Anterior cingulate cortex (tissue), 58 donors: ENCODE measurements at regions not wholly inside any gene's neighbourhood (a gene's known extent, or its start where the extent isn't known, plus 50 kb on each side); places are given as distances from the start of the nearest gene placed in this dataset.

Experiments
- DNase-seq, 58 donors: peaks; one replicate each; lab custom pipeline; 2025; lab: John Stamatoyannopoulos, UW

DNA sequence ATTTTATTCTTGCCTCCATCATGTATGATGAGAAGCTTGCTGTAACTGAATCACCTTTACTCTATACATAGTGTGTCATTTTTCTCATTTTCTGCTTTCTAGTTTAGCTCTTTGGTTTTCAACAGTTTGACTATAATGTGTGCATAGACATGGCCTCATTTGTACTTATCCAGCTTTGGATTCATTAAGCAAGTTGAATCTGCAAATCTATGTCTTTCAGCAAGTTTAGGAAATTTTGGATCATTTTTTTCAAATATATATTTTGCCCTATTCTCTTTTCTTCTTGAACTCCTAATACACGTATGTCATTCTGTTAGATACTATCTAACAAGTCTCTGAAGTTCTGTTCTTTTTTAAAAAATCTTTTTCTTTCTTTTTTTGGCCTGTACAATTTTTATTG is 57.8 kb downstream of the PRLHR start:
- no peak for DNase-seq

DNA sequence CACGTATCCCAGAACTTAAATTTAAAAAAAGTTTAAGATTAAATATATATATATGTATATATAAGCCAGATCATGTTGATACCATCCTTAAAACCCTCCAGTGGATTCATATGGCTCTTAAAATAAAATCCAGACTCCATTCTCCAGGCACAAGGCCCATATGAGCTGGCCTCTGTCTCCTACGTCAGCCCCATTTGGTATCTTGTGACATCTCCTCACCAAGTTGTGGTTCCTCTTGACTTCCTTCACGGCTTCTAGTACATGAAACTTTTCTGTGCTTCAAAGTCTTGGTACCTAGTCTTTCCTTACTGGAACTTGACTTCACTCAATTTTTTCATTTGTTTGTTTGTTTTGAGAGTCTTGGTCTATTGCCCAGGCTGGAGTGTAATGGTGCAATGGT is 61.3 kb downstream of the PRLHR start:
- no peak for DNase-seq

DNA sequence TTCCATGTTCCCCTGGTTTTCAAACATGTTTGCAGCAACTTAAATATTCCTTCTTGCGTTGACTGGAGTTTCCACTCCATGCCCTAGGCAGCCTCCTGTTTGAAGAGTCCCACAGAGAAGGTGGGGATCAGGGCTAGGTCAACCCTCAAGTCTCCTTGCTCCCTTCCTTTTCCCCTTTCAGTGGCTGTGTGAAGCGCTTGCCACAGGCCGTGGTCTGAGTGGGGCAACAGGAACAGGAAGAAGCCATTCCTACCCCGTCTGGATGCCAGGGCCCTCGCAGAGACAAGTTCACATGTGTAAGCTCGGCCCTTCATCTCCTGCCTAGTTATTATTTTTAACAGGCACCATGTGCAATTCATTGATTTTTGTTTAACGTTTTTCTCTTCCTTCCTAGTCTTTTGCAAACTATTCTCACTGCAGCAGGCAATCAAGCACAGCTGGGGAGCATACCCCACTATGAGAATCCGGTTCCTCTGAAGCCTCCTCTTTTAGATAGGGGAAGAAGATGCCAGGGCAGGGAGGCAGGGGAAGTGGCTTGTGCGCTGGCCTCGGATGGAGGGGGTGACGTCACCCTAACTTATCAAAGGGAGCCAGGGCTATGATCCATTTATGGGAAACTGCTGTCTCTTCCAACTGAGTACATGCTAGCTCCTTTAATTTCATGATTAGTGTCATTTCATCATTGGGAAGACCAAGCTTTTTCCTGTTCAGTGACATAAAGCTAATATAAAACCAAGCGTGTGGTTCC is 64.2 kb downstream of the PRLHR start:
- DNase-seq: peak in 1 of 58 donors; percentile 9

DNA sequence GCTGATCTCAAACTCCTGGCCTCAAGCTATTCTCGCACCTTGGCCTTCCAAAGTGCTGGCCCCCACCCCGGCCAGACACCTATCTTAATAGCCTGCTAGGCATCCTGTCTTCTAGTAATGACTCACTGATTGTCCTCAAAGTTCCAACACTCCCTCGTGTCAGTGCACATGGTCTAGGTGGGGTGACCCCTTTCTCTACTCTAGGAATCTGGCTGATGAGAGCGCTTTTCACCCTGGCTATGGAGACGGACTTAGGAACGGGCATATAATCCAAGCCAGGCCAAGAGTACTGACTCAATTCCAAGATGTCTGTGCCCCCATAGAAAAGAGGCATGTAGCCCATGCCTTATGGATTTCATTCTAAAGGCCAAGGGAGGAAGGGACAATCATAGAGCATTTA is 67.0 kb downstream of the PRLHR start:
- DNase-seq: no peak

DNA sequence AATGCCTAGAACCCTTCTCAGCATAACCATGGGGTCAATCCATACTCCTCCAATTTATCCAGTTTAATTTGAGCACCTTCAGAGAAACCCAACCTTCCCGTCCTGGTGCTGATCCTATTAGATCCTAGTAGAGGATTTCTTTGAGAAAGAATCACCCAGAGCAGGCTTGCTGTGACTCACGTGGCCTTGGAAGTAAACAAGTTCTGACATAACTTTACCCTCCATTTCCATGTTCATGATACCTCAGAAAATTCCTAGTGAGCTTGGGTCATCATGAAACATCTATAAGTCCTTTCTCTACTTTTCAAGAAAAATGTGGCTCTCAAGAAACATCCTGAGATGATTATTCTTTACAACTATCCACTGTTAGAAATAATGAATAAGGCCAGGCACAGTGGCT is 71.7 kb downstream of the PRLHR start:
- DNase-seq: no peak

DNA sequence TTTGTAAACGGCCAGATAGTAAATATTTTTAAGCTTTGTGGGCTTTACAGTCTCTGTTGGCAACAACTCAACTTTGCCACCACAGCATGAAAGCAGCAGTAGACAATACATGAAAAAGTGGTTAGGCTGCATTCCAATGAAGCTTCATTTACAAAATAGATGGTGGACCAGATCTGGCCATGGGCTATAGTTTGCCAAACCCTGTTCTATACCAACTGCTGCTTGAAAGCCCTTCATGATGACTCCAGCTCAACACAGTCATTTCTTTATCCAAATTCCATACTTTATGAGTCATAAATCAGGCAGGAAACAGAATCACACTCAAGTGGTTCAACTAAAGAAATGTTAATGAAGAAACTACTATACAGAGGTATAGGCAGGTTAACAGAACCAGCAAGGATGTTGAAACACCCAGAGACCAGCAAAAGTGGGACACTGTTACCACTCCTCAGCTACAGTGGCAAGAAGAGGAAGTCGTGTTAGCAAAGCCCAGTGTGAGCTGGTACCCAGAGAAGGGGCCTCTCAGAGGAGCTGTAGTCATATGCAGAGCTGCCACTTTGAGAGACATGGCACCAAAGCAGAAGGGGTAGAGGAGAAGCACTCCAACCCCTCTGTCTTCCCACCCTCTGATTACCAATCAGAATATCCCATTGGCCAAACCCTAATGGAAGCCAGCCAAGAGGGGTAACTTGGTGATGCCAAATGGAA is 72.5 kb downstream of the PRLHR start:
- no peak for DNase-seq

DNA sequence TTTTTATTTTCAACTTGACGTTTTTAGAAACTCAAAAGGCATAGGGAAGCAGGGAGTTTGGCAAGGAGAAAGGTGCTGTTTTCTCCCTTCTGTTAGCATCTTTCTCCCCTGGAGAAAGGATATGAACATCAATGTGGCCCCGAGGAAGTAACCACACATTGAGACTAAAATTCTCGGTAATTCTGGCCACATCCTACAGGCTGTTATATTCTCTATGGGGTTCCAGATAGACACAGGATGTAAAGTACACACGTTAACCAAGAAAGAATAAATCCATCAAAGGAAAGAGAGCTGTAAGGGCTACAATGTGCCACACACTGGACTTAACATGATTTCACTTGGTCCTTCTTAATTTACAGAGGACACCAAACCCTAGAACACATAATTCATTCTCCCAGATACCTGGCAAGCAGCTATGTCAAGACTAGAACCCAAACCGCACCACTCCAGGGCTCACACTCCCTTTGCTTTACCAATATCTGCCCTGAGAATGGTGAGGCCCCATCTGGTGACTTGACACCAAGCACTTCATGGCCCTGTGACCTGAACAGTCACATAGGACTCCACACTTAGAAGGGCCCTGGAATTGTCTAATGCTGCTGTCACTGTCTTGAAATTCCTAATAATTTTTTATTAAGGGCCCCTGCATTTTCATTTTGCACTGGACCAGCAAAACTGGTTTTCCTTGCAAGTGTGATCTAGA is 73.9 kb downstream of the PRLHR start:
- no peak for DNase-seq

DNA sequence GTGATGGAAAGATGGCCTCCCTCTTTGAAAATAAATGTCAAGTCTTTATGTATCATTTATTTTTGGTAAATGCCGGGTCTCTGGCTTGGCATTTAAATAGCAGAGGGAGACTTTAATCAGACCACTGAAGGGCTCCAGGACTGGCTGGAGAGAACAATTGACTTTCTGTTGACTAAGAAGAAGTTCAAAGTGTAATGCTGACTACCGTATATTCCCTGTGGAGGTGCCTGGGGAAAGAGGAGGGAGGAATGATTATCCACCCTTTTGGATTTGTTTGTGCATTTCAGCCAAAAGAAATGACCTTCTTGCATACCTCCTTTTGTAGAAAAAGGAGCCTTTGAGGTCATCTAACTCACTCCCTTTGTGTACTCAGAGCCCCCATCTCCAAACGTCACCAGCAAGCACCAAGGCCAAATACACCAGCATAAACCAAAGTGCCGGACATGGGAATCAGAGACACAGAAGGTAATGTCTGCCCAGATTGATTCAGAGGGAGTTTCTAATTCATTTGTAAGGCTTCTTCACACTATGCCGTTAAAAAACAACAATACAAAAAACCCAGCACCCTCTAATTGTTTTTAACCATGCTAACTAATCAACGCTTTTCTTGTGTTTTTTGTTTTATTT is 75.2 kb downstream of the PRLHR start:
- DNase-seq: no peak

DNA sequence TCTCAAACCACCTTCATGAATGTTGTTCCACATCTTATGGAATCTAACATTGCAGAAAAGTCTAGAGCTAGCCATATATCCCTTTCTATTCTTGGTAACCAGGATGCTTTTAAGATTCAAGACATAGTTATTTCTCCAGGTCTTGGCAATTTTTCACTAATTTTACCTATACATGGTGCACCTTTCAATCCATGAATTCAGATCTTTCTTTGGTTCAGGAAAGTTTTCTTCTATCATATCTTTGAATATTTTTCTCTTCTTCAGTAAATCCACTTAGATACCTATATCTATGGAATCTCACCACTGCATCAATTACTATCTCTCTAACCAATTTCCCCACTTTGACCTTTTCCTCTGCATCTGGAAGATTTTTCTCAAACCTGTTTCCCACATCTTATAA is 77.4 kb downstream of the PRLHR start:
- no peak for DNase-seq

DNA sequence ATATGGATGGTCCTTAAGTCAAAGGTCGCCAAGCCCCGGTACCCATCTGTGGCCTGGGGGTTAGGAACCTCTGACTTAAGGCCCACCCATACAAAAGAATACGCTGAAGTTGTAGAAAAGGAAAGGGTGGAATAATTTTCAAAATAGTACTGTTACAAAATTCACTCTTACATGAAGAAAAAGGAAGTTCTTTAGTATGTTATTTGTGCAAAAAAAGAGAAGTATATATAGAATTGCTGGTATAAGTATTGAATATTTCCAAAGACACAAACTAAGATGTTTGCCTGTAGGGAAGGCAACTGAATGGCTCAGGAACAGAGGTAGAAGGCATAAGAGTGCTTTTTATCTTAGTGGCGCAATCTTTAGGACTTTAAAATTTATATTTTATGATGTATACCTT is 78.7 kb downstream of the PRLHR start:
- no peak for DNase-seq

DNA sequence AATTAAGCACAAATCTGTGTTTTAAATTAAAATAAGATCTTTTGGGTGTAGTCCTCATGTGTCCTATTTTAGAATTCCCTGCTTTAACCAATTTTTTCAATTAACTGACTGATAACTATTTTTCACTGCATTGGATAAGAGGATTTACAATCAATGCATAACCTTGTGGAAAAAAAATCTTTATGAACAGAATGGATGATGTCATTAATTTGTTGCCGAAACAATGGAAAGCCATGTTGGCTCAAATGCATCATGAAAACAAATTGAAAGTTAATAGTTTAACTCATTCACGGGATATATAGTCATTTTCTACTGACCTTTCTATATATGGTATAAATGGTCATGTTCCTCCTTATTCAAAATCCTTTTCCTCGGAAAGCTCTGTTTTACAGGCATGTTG is 82.3 kb downstream of the PRLHR start:
- DNase-seq: no peak

DNA sequence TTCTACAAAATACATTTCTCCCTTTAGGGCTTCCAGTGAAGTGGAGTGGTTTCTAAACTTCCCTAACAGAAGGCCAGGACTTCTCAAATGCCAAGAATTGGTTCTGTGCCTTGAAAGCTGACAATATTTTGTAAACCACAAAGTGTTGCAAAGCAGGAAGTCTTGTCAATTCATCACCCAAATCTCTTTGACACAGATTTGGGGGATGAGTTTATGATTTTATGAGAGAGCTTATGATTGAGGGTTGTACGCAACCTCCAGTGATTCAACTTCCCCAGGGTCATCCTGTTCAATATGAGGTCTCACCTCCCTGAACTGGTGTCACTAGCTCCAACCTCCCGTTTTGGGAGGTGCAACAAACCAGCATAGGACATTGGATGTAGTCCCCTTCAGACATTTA is 83.7 kb downstream of the PRLHR start:
- no peak for DNase-seq

DNA sequence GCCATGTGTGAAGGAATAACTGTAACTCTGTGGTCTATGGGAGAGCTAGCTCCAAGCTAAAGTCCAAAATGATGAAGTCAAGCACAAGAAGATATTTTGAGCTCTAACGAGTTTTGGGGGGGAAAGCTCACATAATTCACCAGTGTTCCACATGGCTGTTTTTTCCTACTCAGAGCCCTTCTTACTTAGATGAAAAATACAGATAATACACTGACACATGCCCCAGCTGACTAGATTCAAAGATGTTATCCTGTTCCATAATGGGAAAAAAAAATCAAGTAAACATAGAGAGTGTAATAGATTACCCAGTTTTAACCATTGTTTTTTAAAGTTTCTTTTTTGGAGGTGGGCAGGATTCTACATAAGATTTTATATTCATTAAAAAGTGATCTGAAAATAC is 86.6 kb downstream of the PRLHR start:
- no peak for DNase-seq

DNA sequence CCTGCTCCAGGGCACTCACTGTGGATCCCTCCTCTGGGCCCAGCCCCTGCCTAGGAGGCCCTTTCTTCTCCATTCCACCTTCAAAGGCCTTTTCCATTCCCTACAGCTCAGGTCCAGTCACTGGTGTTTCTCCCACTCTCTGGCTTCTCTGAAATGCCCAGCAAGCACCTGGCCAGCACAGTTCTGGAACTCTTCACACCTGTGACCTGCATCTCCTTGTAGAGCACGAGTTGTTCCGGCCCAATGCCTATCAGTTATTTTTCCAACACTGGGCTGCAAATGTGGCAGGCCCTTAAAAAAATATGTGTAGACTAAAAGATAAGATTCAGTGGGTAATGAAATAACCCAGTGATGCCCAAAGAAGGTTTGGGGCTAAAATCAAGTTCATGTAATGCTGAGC is 87.1 kb downstream of the PRLHR start:
- DNase-seq: no peak

DNA sequence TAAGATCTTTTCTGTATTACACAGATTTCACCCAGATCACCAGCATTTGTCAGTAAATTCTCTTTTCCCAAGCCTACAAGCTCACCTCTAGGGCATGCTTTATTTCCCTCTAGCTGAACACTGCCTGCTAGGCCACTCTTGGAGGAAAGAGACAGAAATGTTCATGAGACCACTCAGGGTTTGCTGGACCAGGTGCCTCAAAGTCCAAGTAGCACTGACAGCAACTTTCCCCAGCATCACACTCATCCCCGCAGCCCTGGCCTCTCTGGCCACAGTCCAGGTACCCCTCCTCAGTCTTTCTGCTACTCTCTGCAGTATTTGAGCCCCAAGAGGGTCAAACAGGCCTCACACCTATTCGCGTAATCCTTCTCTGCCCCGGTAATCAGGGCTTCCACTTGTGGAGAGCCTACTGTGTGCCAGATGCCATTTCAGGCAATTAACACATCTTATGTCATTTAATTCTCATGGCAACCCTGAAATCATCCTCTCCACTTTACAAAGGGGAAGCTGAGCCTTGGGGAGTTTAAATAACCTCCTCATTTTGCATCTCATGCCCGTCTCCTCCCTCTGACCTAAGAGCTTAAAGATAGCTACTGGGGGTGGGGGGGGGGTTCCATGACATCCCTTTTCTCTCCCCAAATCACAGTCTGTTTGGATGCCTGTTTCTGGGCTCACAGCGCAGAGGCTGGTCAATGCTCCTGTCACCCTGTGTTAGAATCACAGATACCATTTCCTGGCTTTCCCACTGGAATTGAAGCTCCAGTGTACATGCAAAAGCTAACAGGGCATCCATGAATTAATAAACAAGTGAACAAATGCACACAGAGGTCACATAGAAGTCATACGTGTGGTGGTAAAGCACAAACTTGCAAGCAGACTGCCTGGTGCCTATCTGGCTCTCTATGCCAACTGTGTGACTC is 88.5 kb downstream of the PRLHR start:
- DNase-seq: no peak

DNA sequence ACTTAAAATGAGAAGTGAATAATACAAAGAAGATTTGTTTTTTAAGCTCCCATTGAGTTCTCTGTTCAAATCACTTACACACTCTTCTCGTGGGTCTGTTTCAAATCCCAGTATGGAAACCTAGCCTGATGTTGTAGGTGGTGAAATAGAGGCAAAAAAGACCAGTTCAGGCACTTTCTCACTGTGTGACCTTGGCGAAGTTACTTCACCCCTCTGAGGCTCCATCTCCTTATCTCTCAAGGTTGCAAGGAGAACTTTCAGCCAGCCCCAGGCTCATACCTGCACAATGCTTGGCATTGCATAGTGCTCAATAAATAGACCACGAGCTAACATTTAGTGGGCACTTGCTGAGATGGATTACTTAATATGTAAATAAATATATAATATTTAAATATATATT is 90.1 kb downstream of the PRLHR start:
- DNase-seq: no peak

DNA sequence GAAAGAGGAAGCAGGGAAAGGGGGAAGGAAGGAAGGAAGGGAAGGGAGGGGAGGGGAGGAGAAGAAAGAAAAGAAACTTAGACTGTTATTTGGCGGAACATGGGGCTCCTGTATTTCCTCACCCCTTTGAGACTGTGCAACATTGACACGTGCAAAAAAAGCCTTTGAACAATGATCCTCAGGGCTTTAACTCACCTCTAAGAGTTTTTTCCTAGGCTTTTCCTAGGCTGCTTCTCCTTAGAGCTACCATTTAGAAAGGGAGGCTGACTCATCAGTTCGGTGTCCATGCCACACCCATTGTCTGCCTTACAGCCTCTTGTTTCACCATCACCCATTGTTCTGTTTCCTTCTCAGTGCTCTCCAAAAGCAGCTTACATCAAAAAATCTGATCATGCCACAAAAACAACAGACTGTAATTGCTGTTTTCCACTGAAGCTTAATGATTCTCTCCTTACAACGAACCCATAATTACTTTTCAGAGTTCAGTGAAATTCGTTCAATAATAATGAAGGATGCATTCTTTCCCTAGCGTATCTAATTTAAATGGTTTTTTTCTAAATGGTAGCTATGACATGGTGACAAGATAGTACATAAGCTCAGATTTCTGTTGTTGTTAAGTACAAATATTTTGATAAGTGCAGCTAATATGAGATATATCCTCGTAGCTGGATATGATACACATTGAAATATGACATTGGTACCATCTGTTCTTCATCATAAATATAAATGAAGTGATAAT is 90.8 kb downstream of the PRLHR start:
- no peak for DNase-seq

DNA sequence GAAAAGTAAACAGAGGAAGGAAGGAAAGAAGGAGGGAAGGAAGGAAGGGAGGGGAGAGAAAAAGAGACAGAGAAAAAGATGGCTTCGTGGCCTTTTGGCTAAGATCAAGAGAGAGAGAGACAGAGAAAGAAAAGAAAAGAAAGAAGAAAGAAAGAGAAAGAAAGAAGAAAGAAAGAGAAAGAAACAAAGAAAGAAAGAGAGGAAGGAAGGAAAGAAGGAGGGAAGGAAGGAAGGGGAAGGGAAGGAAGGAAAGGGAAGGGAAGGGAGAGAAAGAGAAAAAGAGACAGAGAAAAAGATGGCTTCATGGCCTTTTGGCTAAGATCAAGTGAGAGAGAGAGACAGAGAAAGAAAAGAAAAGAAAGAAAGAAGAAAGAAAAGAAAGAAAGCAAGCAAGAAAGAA is 91.4 kb downstream of the PRLHR start:
- no peak for DNase-seq

DNA sequence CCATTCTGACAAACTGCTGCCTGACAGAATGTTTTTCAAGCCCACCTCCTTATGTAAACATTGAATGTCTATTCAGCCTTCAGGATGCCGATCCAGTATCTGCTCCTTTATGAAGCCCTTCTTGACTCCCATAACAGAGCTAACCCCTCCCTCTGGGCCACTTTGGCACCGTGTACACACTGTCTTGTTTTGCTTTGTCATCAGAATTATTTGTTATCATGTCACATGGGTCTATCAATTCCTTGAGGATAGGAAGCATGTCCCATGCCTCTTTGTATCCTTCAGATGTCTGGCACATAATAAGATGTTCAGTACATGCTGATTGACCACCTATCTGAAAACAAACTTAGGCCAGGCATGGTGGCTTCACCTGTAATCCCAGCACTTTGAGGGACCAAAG is 92.3 kb downstream of the PRLHR start:
- DNase-seq: no peak
